Uterus (tissue), 3 donors: ENCODE measurements at regions not wholly inside any gene's neighbourhood (a gene's known extent, or its start where the extent isn't known, plus 50 kb on each side); places are given as distances from the start of the nearest gene placed in this dataset.
"Not testable (repeated sequence)": the region's sequence is repeated elsewhere in the genome, so short reads cannot be mapped to it uniquely, and the experiment has no call there.

Experiments
- DNase-seq, 2 donors: peaks; one replicate each; pipeline ENCODE4 v3.0.0-alpha.2; 2019 to 2020
- H3K27ac ChIP-seq, 2 donors: fragments of 200-600 bp; sonication (generic); 1 replicate in 1 of 2; 2 replicates in 1 of 2; pipeline ENCODE4 v1.5.1; 2016 to 2018
- H3K27me3 ChIP-seq, 2 donors: fragments of 200-600 bp; sonication (generic); one replicate each; pipeline ENCODE4 v1.5.1; 2018 to 2019; ENCODE audit warnings: control low read depth in 1 of 2
- H3K36me3 ChIP-seq, 2 donors: fragments of 200-600 bp; sonication (generic); one replicate each; pipeline ENCODE4 v1.5.1; 2019; ENCODE audit warnings: control low read depth in 1 of 2
- H3K4me1 ChIP-seq, 2 donors: fragments of 200-600 bp; sonication (generic); one replicate each; pipeline ENCODE4 v1.5.1; 2018 to 2019; ENCODE audit warnings: control low read depth in 1 of 2
- H3K4me3 ChIP-seq, 2 donors: fragments of 200-600 bp; sonication (generic); 1 replicate in 1 of 2; 2 replicates in 1 of 2; pipeline ENCODE4 v1.5.1; 2018 to 2019; ENCODE audit warnings: mild to moderate bottlenecking in 1 of 2
- H3K9me3 ChIP-seq, 2 donors: fragments of 200-600 bp; sonication (generic); one replicate each; pipeline ENCODE4 v1.5.1; 2019; ENCODE audit warnings: control low read depth in 1 of 2
- CTCF ChIP-seq, 4 experiments: fragments of 200-600 bp in 2 of 4; fragments of 450-650 bp in 2 of 4; sonication (generic) in 2 of 4; IDR thresholded peaks; one replicate each; pipeline ENCODE4 v1.5.1; 2016 to 2019; ENCODE audit warnings: antibody characterized with exemption in 4 of 4, mild to moderate bottlenecking in 2 of 4, moderate library complexity in 1 of 4
- POLR2A ChIP-seq, 2 donors: fragments of 450-650 bp; IDR thresholded peaks; one replicate each; pipeline ENCODE4 v1.6.1; 2016; ENCODE audit warnings: antibody characterized with exemption in 2 of 2, mild to moderate bottlenecking in 1 of 2, moderate library complexity in 1 of 2
- intact Hi-C: fragments of 100-400 bp; cut with DNase I; formaldehyde crosslinking; loops from one replicate; pipeline ENCODE4 v1.15.1; 2023; ENCODE audit warnings: low total_unique reads
- donor health status: DM: yes; HTN: yes; CAD: no.

GRCh38 chr13:31545616-31546015 is 193.7 kb upstream of the RXFP2 start:
- DNase-seq: no peak
- no peaks in the 10 kb centered on the region for H3K36me3 ChIP-seq
- no peaks in the 10 kb centered on the region for H3K27me3 ChIP-seq
- no peak overlapping the region for H3K4me3 ChIP-seq
- intact Hi-C loops: no loop called here
- peak overlapping the region; percentile 45 to 47 for H3K27ac ChIP-seq
- no peaks in the 10 kb centered on the region for H3K9me3 ChIP-seq
- no peak for TF ChIP-seq POLR2A (IDR thresholded peaks at IDR 0.05)
- no peak for TF ChIP-seq CTCF (IDR thresholded peaks at IDR 0.05)
- H3K4me1 ChIP-seq: no peaks in the 10 kb centered on the region

DNA sequence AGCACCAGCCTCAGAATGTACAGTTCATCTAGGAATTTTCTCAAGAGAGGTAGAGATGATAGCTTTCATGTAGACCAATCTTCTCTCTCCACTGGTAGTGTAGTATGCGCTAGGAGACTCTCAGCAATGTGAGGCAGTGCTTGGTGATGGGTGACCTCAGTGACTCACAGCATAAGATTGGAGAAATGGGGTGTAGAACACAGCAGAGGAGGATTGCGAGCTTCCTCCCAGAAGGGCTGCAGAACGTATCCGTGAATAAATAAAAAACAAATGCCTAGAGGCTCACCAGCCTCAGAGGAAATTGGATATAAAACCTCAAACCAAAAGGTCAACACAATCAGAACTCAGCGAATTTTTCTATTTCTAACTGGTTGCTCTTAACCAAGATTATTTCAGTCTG is 182.9 kb upstream of the RXFP2 start:
- Histone ChIP-seq H3K27ac (no peak overlapping the region), H3K27me3 (no peaks in the 10 kb centered on the region), H3K4me1 (no peaks in the 10 kb centered on the region), H3K4me3 (no peak overlapping the region), H3K9me3 (no peaks in the 10 kb centered on the region), H3K36me3 (no peaks in the 10 kb centered on the region)
- no peak for DNase-seq
- no peak for TF ChIP-seq POLR2A (IDR thresholded peaks at IDR 0.05)
- intact Hi-C loops: no loop called here

GRCh38 chr13:31584221-31584620 is 155.1 kb upstream of the RXFP2 start:
- H3K36me3 ChIP-seq, H3K4me1 ChIP-seq, H3K27ac ChIP-seq, H3K27me3 ChIP-seq, DNase-seq, H3K4me3 ChIP-seq, H3K9me3 ChIP-seq, intact Hi-C loops: not testable (repeated sequence)

DNA sequence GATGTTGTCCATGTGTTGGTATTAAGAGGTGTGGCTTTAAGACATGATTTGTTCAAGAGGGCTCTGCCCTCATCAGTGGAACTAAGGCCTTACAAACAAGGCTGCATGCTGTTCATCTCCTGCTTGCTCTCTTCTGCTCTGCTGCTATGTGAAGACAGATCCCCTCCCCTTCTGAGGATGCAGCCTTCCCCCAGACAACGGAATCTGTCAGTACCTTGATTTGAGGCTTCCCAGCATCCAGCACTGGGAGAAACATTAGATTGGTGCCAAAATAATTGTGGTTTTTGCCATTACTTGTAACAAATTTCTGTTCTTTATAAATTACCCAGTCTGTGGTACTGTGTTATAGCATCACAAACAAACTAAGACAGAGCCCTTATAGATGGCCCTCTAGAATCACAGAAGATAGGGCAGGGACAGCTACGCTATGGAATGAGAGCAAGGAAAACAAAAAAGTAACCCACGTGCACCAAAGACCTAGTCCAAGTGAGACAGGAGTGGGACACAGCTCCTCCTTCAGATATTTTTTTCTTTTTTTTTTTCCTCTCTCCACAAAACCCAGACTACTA is 151.5 kb upstream of the RXFP2 start:
- H3K9me3 ChIP-seq: no peaks in the 10 kb centered on the region
- DNase-seq: no peak
- no peaks in the 10 kb centered on the region for H3K4me1 ChIP-seq
- intact Hi-C loops: no loop called here
- H3K4me3 ChIP-seq: no peak overlapping the region
- no peak overlapping the region for H3K27ac ChIP-seq
- H3K36me3 ChIP-seq: no peaks in the 10 kb centered on the region
- H3K27me3 ChIP-seq: no peaks in the 10 kb centered on the region
- TF ChIP-seq CTCF (IDR thresholded peaks at IDR 0.05) (no peak), POLR2A (IDR thresholded peaks at IDR 0.05) (no peak)

- Histone ChIP-seq H3K9me3 (no peaks in the 10 kb centered on the region), H3K4me1 (no peaks in the 10 kb centered on the region), H3K4me3 (no peak overlapping the region), H3K36me3 (no peaks in the 10 kb centered on the region), H3K27me3 (no peaks in the 10 kb centered on the region), H3K27ac (no peak overlapping the region)
- no peak for DNase-seq
- TF ChIP-seq CTCF (IDR thresholded peaks at IDR 0.05) (no peak), POLR2A (IDR thresholded peaks at IDR 0.05) (no peak)
- intact Hi-C loops: no loop called here
These were observed 151.0 kb upstream of the RXFP2 start for GRCh38 chr13:31588316-31588715.

GRCh38 chr13:31588893-31589292 is 150.4 kb upstream of the RXFP2 start:
- no peak for TF ChIP-seq CTCF (IDR thresholded peaks at IDR 0.05)
- TF ChIP-seq POLR2A (IDR thresholded peaks at IDR 0.05): no peak
- H3K4me1 ChIP-seq: no peaks in the 10 kb centered on the region
- no peak overlapping the region for H3K4me3 ChIP-seq
- H3K9me3 ChIP-seq: no peaks in the 10 kb centered on the region
- no peak overlapping the region for H3K27ac ChIP-seq
- no peaks in the 10 kb centered on the region for H3K36me3 ChIP-seq
- DNase-seq: no peak
- H3K27me3 ChIP-seq: no peaks in the 10 kb centered on the region
- intact Hi-C loops: no loop called here
